GM12865 (cell line): ENCODE measurements at regions not wholly inside any gene's neighbourhood (a gene's known extent, or its start where the extent isn't known, plus 50 kb on each side); places are given as distances from the start of the nearest gene placed in this dataset.

Experiments
- DNase-seq: peaks from one replicate; pipeline ENCODE4 v3.0.0; 2010; ENCODE audit warnings: low read depth
- H3K4me3 ChIP-seq: 2 replicates; pipeline ENCODE4 v1.5.1; 2011; ENCODE audit warnings: mild to moderate bottlenecking, low read depth, low read length, control low read depth
- TF ChIP-seq, protein P1 (sequence below): IDR thresholded peaks from 2 replicates; pipeline ENCODE4 v1.5.1; 2011; ENCODE audit warnings: low read length, control low read depth, low read depth, inconsistent platforms; ENCODE audit not compliant: insufficient read depth; ENCODE audit errors: missing control alignments

DNA sequence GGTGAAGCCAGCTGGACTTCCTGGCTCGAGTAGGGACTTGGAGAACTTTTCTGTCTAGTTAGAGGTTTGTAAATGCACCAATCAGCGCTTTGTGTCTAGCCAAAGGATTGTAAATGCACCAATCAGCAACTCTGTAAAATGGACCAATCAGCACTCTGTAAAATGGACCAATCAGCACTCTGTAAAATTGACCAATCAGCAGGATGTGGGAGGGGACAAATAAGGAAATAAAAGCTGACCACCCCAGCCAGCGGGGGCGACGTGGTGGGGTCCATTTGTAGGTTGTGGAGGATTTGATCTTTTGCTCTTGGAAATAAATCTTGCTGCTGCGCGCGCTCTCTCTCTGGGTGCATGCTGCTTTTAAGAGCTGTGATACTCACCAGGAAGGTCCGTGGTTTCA lies 202.9 kb downstream of the MIAT start:
- no peak for DNase-seq

DNA sequence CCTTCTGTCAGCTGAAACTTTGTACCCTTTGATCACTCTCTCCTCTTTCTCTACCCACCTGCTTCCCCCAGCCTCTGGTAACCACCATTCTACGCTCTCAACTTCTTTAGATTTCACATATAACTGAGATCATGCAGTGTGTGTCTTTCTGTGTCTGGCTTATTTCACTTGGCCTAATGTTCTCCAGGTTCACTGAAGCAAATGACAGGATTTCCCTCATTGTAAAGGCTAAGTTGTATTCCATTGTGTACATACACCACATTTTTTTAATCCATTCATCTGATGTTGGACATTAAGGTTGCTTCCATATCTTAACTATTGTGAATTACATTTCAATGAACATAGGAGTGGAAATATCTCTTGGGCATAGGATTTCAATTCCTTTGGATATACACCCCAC lies 207.6 kb downstream of the MIAT start:
- no peak overlapping the region for H3K4me3 ChIP-seq
- TF ChIP-seq, protein P1, sequence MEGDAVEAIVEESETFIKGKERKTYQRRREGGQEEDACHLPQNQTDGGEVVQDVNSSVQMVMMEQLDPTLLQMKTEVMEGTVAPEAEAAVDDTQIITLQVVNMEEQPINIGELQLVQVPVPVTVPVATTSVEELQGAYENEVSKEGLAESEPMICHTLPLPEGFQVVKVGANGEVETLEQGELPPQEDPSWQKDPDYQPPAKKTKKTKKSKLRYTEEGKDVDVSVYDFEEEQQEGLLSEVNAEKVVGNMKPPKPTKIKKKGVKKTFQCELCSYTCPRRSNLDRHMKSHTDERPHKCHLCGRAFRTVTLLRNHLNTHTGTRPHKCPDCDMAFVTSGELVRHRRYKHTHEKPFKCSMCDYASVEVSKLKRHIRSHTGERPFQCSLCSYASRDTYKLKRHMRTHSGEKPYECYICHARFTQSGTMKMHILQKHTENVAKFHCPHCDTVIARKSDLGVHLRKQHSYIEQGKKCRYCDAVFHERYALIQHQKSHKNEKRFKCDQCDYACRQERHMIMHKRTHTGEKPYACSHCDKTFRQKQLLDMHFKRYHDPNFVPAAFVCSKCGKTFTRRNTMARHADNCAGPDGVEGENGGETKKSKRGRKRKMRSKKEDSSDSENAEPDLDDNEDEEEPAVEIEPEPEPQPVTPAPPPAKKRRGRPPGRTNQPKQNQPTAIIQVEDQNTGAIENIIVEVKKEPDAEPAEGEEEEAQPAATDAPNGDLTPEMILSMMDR: no peak
- DNase-seq: no peak

More for the DNA sequence above, 202.9 kb downstream of the MIAT start:
- TF ChIP-seq, protein P1: no peak
- no peak overlapping the region for H3K4me3 ChIP-seq

DNA sequence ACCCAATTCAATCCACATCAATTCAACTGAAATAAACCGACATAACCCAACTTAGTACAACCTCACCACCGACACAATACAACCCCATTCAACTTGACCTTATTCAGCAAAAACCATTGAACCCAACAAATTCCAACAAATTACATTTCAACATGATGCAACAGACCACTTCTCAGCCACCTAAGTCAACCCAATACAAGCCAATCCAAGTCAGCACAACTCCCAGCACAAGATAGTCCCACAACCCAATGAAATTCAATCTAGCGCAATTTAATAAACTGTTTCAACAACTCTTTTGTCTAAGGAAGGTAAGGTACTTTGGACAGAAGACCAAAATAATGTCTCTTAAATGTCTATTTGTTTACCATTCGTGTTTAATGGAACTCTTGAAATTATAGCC lies 226.0 kb downstream of the MIAT start:
- no peak overlapping the region for H3K4me3 ChIP-seq
- no peak for DNase-seq
- TF ChIP-seq, protein P1: no peak

DNA sequence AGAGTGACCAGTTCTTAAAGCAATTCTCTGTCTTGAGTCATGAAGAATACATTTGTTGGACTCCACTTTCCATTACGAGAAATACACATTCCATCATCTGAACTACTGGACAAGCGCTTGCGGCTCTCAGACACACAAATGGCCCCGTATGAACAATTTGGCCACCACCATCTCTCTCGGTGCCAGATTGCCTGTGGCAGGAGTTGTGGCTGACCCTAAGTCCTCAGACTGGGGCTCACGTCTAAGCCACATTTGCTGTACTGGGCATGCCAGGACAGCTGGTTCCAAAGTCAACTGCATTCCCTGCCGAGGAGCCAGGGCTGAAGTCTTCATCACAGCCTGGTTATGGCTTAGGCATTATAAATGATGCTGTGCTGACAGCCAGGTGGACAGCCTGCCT lies 227.5 kb downstream of the MIAT start:
- TF ChIP-seq, protein P1: no peak
- no peak for DNase-seq
- no peak overlapping the region for H3K4me3 ChIP-seq

DNA sequence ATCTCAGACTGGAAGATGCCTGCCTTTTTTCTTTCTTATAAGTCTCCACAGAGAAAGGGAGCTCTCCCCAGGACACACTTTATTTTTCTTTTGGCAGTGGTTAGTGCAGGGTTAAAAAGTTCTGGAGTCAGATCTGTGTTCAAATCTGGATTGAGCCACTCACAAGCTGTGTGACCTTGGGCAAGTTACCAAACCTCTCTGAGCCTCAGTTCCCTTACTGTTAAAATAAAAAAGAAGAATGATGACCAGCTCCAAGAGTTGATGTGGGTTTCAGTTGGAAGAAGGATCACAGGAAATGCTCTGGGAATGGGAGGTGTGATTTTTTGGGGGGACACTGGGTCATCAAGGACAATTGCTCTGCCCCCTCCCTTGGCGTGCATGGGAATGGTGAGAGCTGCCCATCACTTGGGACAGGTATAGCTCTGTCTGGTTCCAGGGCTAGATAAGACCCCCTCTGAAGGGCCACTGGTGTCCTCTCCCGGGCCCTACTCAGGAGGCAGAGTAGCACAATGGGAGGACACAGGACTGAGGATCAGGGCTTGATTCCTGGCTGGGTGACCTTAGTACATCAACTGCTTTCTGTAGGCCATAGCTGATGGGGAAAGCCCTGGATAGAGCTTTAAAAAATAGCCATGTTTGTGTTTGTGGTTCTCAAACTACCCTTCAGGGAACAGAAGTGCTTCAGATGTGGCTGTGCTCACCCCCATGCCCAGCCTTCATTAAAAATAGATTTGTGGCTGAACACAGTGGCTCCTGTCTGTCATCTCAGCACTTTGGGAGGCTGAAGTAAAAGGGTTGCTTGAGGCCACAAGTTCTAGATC lies 228.3 kb downstream of the MIAT start:
- DNase-seq: no peak
- no peak overlapping the region for H3K4me3 ChIP-seq
- TF ChIP-seq, protein P1: no peak

DNA sequence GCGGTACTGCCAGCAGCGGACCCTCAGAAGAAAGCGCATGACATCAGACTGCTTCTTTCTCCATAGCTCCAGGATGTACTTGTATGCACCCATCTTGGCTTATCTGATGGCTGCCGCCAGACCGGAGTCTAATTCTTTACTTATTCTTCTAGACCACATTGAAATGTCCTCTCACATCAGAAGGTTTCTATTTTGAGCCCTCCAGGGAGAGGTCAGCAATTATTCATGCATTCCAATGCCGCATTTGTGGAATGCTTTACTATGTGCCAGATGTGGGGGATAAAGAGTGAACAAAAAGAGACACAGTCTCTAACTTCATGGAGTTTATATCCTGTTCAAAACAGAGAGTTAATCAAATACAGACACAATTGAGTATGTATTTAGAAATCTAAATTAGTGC lies 230.1 kb downstream of the MIAT start:
- no peak overlapping the region for H3K4me3 ChIP-seq
- TF ChIP-seq, protein P1: no peak
- DNase-seq: no peak

DNA sequence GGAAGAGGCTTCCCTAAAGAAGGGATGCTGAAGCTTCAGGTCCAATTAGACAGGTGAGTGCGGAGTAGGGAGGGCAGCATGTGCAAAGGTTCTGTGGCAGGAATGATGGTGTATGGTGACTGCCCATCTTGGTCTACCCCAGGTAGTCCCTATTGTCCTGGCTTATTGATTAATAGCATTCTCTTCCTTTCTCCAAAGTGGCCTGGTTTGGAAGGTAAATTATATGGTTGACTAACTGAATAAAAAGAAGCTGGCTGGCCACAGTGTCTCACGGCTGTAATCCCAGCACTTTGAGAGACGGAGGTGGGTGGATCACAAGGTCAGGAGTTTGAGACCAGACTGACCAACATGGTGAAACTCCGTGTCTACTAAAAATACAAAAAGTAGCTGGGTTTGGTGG lies 230.5 kb downstream of the MIAT start:
- no peak for DNase-seq
- TF ChIP-seq, protein P1: no peak
- H3K4me3 ChIP-seq: no peak overlapping the region
